ENCODE measurements at regions not wholly inside any gene's neighbourhood (a gene's known extent, or its start where the extent isn't known, plus 50 kb on each side); places are given as distances from the start of the nearest gene placed in this dataset.

DNA sequence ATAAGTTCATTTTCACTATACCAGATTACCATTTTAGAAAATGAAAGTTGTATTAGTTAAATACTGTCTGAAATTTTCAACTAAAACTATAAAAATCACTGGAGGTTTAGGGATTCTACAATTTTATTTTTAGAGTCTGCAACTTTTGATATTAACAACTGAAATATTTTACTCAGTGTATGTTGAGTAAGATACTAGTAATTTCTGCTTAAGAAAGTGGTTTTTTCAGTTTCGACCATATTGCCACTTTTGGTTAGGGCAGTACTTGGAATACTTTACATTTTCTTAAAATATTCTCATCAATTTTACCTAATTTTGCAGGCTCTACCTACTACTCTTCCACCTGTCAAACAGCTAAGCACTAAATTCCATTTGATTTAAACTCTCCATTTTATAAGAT, 59.6 kb downstream of the KCNRG start:
- Histone ChIP-seq H3K36me3 (ENCODE audit: insufficient read depth, low read length) (peaks cover 76% of the 10 kb centered on the region), H3K9me3 (ENCODE audit: low read length) (no peaks in the 10 kb centered on the region), H3F3A (ENCODE audit: insufficient read depth, low read length) (0 out of 2 replicates have a peak, but pooled peaks cover 4% of the 10 kb centered on the region), H3K27me3 (ENCODE audit: insufficient read depth, low read length) (no peaks in the 10 kb centered on the region), H3K4me2 (ENCODE audit: low read length) (0 out of 2 replicates have a peak overlapping the region, but pooled peaks have one; percentile 89), H3K4me3 (ENCODE audit: low read depth, low read length, poor library complexity, severe bottlenecking) (no peak overlapping the region), H4K20me1 (ENCODE audit: insufficient read depth, low read length) (0 out of 2 replicates have a peak, but pooled peaks cover 5% of the 10 kb centered on the region), H3K9me2 (ENCODE audit: low read depth, low read length) (no peaks in the 10 kb centered on the region), H3K79me2 (ENCODE audit: insufficient read depth, low read length) (peaks cover 100% of the 10 kb centered on the region), H3K9ac (ENCODE audit: low read length) (0 out of 2 replicates have a peak overlapping the region, but pooled peaks have one; percentile 58), H3K27ac (ENCODE audit: low read depth, low read length, poor library complexity, severe bottlenecking) (peak overlapping the region; percentile 95), H2AFZ (ENCODE audit: low read length) (no peak overlapping the region), H3K4me1 (ENCODE audit: insufficient read depth, low read length, severe bottlenecking) (peaks cover 69% of the 10 kb centered on the region)
- TF ChIP-seq, protein P1, sequence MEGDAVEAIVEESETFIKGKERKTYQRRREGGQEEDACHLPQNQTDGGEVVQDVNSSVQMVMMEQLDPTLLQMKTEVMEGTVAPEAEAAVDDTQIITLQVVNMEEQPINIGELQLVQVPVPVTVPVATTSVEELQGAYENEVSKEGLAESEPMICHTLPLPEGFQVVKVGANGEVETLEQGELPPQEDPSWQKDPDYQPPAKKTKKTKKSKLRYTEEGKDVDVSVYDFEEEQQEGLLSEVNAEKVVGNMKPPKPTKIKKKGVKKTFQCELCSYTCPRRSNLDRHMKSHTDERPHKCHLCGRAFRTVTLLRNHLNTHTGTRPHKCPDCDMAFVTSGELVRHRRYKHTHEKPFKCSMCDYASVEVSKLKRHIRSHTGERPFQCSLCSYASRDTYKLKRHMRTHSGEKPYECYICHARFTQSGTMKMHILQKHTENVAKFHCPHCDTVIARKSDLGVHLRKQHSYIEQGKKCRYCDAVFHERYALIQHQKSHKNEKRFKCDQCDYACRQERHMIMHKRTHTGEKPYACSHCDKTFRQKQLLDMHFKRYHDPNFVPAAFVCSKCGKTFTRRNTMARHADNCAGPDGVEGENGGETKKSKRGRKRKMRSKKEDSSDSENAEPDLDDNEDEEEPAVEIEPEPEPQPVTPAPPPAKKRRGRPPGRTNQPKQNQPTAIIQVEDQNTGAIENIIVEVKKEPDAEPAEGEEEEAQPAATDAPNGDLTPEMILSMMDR (IDR thresholded peaks at IDR 0.05; ENCODE audit: low read length) = no peak
- no peak for TF ChIP-seq EZH2 (IDR thresholded peaks at IDR 0.05; ENCODE audit: borderline replicate concordance, low read length)

DNA sequence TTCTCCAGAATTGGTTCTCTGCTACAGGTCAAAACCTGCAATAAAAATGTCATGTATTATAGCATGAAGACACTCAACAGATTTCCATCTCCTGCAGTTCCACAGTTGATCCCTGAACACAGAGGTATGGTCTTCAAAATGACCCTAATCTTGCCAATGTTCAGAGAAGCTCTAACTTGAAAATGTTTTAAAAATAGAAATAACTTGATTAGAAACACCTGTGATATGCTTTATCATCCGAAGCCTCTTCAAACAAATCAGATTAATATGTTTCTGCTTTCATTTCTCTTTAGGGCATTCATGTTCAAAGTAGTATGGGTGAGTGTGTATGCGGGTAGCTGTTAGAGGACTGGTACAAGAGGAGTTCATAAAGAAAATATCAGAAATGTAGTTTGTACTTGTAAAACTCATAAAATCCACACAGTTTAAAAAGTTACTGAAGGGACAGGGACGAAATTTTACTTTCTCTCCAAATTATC, 60.4 kb downstream of the KCNRG start:
- 0 out of 2 replicates have a peak, but pooled peaks cover 5% of the 10 kb centered on the region for H4K20me1 ChIP-seq (ENCODE audit: insufficient read depth, low read length)
- H3K27me3 ChIP-seq (ENCODE audit: insufficient read depth, low read length) = no peaks in the 10 kb centered on the region
- H3F3A ChIP-seq (ENCODE audit: insufficient read depth, low read length) = 0 out of 2 replicates have a peak, but pooled peaks cover 4% of the 10 kb centered on the region
- TF ChIP-seq, protein P1 (IDR thresholded peaks at IDR 0.05; ENCODE audit: low read length) = no peak
- peaks cover 69% of the 10 kb centered on the region for H3K4me1 ChIP-seq (ENCODE audit: insufficient read depth, low read length, severe bottlenecking)
- peak overlapping the region; percentile 95 for H3K4me3 ChIP-seq (ENCODE audit: low read depth, low read length, poor library complexity, severe bottlenecking)
- no peaks in the 10 kb centered on the region for H3K9me3 ChIP-seq (ENCODE audit: low read length)
- peak overlapping the region; percentile 89 for H3K4me2 ChIP-seq (ENCODE audit: low read length)
- peaks cover 100% of the 10 kb centered on the region for H3K79me2 ChIP-seq (ENCODE audit: insufficient read depth, low read length)
- H3K36me3 ChIP-seq (ENCODE audit: insufficient read depth, low read length) = peaks cover 78% of the 10 kb centered on the region
- H3K9me2 ChIP-seq (ENCODE audit: low read depth, low read length) = no peaks in the 10 kb centered on the region
- H3K27ac ChIP-seq (ENCODE audit: low read depth, low read length, poor library complexity, severe bottlenecking) = peak overlapping the region; percentile 95
- H2AFZ ChIP-seq (ENCODE audit: low read length) = no peak overlapping the region
- H3K9ac ChIP-seq (ENCODE audit: low read length) = peak overlapping the region; percentile 58

GRCh38 chr13:50077431-50077830, 62.2 kb downstream of the KCNRG start:
- peak overlapping the region; percentile 95 for H3K4me3 ChIP-seq (ENCODE audit: low read depth, low read length, poor library complexity, severe bottlenecking)
- no peak overlapping the region for H2AFZ ChIP-seq (ENCODE audit: low read length)
- peak overlapping the region; percentile 95 for H3K27ac ChIP-seq (ENCODE audit: low read depth, low read length, poor library complexity, severe bottlenecking)
- no peaks in the 10 kb centered on the region for H3K9me3 ChIP-seq (ENCODE audit: low read length)
- TF ChIP-seq, protein P1 (IDR thresholded peaks at IDR 0.05; ENCODE audit: low read length) = no peak
- no peak for TF ChIP-seq EZH2 (IDR thresholded peaks at IDR 0.05; ENCODE audit: borderline replicate concordance, low read length)
- peak overlapping the region; percentile 89 for H3K4me2 ChIP-seq (ENCODE audit: low read length)
- no peaks in the 10 kb centered on the region for H3K27me3 ChIP-seq (ENCODE audit: insufficient read depth, low read length)
- 0 out of 2 replicates have a peak, but pooled peaks cover 5% of the 10 kb centered on the region for H4K20me1 ChIP-seq (ENCODE audit: insufficient read depth, low read length)
- H3K9ac ChIP-seq (ENCODE audit: low read length) = peak overlapping the region; percentile 36
- no peaks in the 10 kb centered on the region for H3K9me2 ChIP-seq (ENCODE audit: low read depth, low read length)
- H3F3A ChIP-seq (ENCODE audit: insufficient read depth, low read length) = 0 out of 2 replicates have a peak, but pooled peaks cover 4% of the 10 kb centered on the region
- H3K79me2 ChIP-seq (ENCODE audit: insufficient read depth, low read length) = peaks cover 94% of the 10 kb centered on the region
- peaks cover 62% of the 10 kb centered on the region for H3K4me1 ChIP-seq (ENCODE audit: insufficient read depth, low read length, severe bottlenecking)
- peaks cover 72% of the 10 kb centered on the region for H3K36me3 ChIP-seq (ENCODE audit: insufficient read depth, low read length)

Measured in OCI-LY1 (cell line).